ENCODE measurements at regions not wholly inside any gene's neighbourhood (a gene's known extent, or its start where the extent isn't known, plus 50 kb on each side); places are given as distances from the start of the nearest gene placed in this dataset.

- Histone ChIP-seq H3K27ac (ENCODE audit: extremely low read length, insufficient read depth, low read length) (no peak overlapping the region), H3K36me3 (replicated peaks in 1 of 2; ENCODE audit: control insufficient read depth in 1 of 2, insufficient read depth in 2 of 2, low read length in 2 of 2) (no peaks in the 10 kb centered on the region), H3K9me3 (ENCODE audit: low read length) (peaks cover 12% of the 10 kb centered on the region), H3K4me1 (ENCODE audit: insufficient read depth, low read length) (no peaks in the 10 kb centered on the region), H3K4me3 (replicated peaks in 1 of 3; ENCODE audit: insufficient read depth in 1 of 3, low read depth in 2 of 3, low read length in 3 of 3) (no peak overlapping the region), H4K20me1 (ENCODE audit: insufficient read depth, low read length) (no peaks in the 10 kb centered on the region), H3K4me2 (ENCODE audit: low read depth, low read length) (no peak overlapping the region), H3K9ac (ENCODE audit: insufficient read depth, low read depth, low read length) (no peak overlapping the region), H3K27me3 (ENCODE audit: control insufficient read depth in 1 of 2, insufficient read depth in 2 of 2, low read length in 2 of 2) (no peaks in the 10 kb centered on the region), H2AFZ (ENCODE audit: low read length) (no peak overlapping the region), H3K79me2 (ENCODE audit: insufficient read depth, low read length) (no peaks in the 10 kb centered on the region)
- TF ChIP-seq POLR2A (IDR thresholded peaks at IDR 0.05; ENCODE audit: insufficient read depth in 1 of 2, low read depth in 2 of 2, low read length in 2 of 2) (no peak), HNF1B (CRISPR knock-in tag; IDR thresholded peaks at IDR 0.05) (no peak), EZH2 (conservative IDR thresholded peaks at IDR 0.05; ENCODE audit: low read depth, low read length) (no peak), ZNF691 (CRISPR knock-in tag; IDR thresholded peaks at IDR 0.05; ENCODE audit: borderline replicate concordance, low read depth) (no peak), ZNF281 (CRISPR knock-in tag; IDR thresholded peaks at IDR 0.05; ENCODE audit: borderline replicate concordance) (no peak), ZNF704 (CRISPR knock-in tag; IDR thresholded peaks at IDR 0.05; ENCODE audit: borderline replicate concordance) (no peak), RFXAP (CRISPR knock-in tag; IDR thresholded peaks at IDR 0.05; ENCODE audit: borderline replicate concordance) (no peak), SP5 (CRISPR knock-in tag; IDR thresholded peaks at IDR 0.05; ENCODE audit: borderline replicate concordance, low read depth) (no peak), GLMP (CRISPR knock-in tag; IDR thresholded peaks at IDR 0.05; ENCODE audit: borderline replicate concordance) (no peak), ZNF10 (CRISPR knock-in tag; IDR thresholded peaks at IDR 0.05; ENCODE audit: borderline replicate concordance, low read depth) (no peak), IRX3 (CRISPR knock-in tag; IDR thresholded peaks at IDR 0.05; ENCODE audit: borderline replicate concordance, low read depth) (no peak)
- FAIRE-seq (no peak), ATAC-seq (no peak), DNase-seq (ENCODE audit: low spot score) (no peak)
- in situ Hi-C loops (cut with HindIII; ENCODE audit: extremely low pct_ligation_motif_present, low pct_unique_long_range_greater_than_20kb), result no loop called here
- intact Hi-C loops (cut with micrococcal nuclease; ENCODE audit: unreplicated experiment), result no loop called here
- CTCF ChIA-PET (ENCODE audit: low intra/inter-chr PET ratio, low total read pairs), result no interaction called here
- no TSS peak for BruUV-seq (replicated peaks)
- 0% methylated on average over 2 of the region's 2 CpGs for WGBS (ENCODE audit: low lambda C conversion rate)
- POLR2A ChIA-PET, result no interaction called here
Observed at GRCh38 chr5:144710637-144711036, 540.0 kb downstream of the KCTD16 start.

Measured in HepG2 (cell line).